Heart left ventricle (tissue), 16 donors: ENCODE measurements at regions not wholly inside any gene's neighbourhood (a gene's known extent, or its start where the extent isn't known, plus 50 kb on each side); places are given as distances from the start of the nearest gene placed in this dataset.

Experiments
- ATAC-seq, 4 donors: fragments of 200-7000 bp; cut with Tn5 transposase; one replicate each; pipeline ENCODE4 v1.9.1; 2020 to 2022; ENCODE audit warnings: moderate library complexity in 4 of 4, mild to moderate bottlenecking in 3 of 4, moderate number of reproducible peaks in 1 of 4
- DNase-seq, 5 donors: peaks; one replicate each; pipeline ENCODE4 v3.0.0-alpha.2; 2020
- H3K27ac ChIP-seq, 12 donors: fragments of 200-600 bp; sonication (generic) in 4 of 12; one replicate each; pipeline versions ENCODE4 v1.5.0 to v1.8.0; 2016 to 2022; ENCODE audit warnings: mild to moderate bottlenecking in 2 of 12
- H3K27me3 ChIP-seq, 9 donors: fragments of 200-600 bp; sonication (generic) in 2 of 9; one replicate each; pipeline versions ENCODE4 v1.5.1 to v1.8.0; 2016 to 2022; ENCODE audit warnings: mild to moderate bottlenecking in 3 of 9
- H3K36me3 ChIP-seq, 9 donors: fragments of 200-600 bp; sonication (generic) in 2 of 9; one replicate each; pipeline versions ENCODE4 v1.5.0 to v1.8.0; 2018 to 2022; ENCODE audit warnings: mild to moderate bottlenecking in 2 of 9
- H3K4me1 ChIP-seq, 12 donors: fragments of 200-600 bp; sonication (generic) in 4 of 12; one replicate each; pipeline versions ENCODE4 v1.5.0 to v1.8.0; 2016 to 2022; ENCODE audit warnings: mild to moderate bottlenecking in 3 of 12
- H3K4me3 ChIP-seq, 12 donors: fragments of 200-600 bp; sonication (generic) in 4 of 12; one replicate each; pipeline versions ENCODE4 v1.5.0 to v1.8.0; 2017 to 2022; ENCODE audit warnings: mild to moderate bottlenecking in 9 of 12, moderate library complexity in 4 of 12
- H3K9me3 ChIP-seq, 12 donors: fragments of 200-600 bp; sonication (generic) in 4 of 12; one replicate each; pipeline versions ENCODE4 v1.5.0 to v1.8.0; 2016 to 2022; ENCODE audit warnings: mild to moderate bottlenecking in 1 of 12
- CTCF ChIP-seq, 12 donors: fragments of 200-600 bp; sonication (generic) in 4 of 12; IDR thresholded peaks; one replicate each; pipeline versions ENCODE4 v1.5.0 to v1.8.0; 2018 to 2022; ENCODE audit warnings: antibody characterized with exemption in 12 of 12, mild to moderate bottlenecking in 5 of 12
- POLR2A ChIP-seq, 2 donors: fragments of 450-650 bp; IDR thresholded peaks; one replicate each; pipeline ENCODE4 v1.6.1; 2017; ENCODE audit warnings: antibody characterized with exemption in 2 of 2, mild to moderate bottlenecking in 2 of 2, moderate library complexity in 2 of 2
- WGBS, 4 donors: extraction: QIAGEN DNeasy Blood & Tissue Kit in 2 of 4; methylation state at CpG; one replicate each; pipeline versions ENCODE4 v1.1.5 to v1.1.7; 2013 to 2018; 5-methylcytosine and 5-hydroxymethylcytosine counted together
- intact Hi-C, 10 donors: fragments of 100-400 bp; cut with DNase I; formaldehyde crosslinking; loops; one replicate each; pipeline versions ENCODE4 v1.11.1 to v1.14.2; 2022
- donor health status: ischemic (EF 13 %, LVEDD 7.1; RV severe dilation, severe dysfunction).
- donor health status: healthy with polysubstance abuse.
- donor health status: DM: no; HTN: yes; CAD: no.
- donor health status: DM: no; HTN: no; CAD: no.
- donor health status: ischemic (EF 25% LVEDD 6.9; RV normal size, moderate dysfunction).
- donor health status: ischemic (EF 25% LVEDD 5.7; RV mildly dilated, moderate dysfunction).
- donor health status: healthy.
- donor health status: DM: yes; HTN: yes; CAD: no.
- donor health status: ischemic (EF 35%, LVEDD 5.7; RV mildly dilated, moderate dysfunction).
- donor health status: nonischemic (EF 11% LVEDD 7.7; RV severe dilation, severe dysfunction).
- donor health status: DM: yes; HTN: yes; CAD: no.
- donor health status: PGD.
- donor health status: ischemic (EF 29% LVEDD 5.4; RV normal size, mild dysfunction).
- donor health status: nonischemic (EF 23%, LVEDD 6.1; RV moderate dilation, normal function).

GRCh38 chr5:75848077-75848476 is 130.8 kb upstream of the POC5 start:
- intact Hi-C loops = no loop called here
- TF ChIP-seq POLR2A (IDR thresholded peaks at IDR 0.05) (no peak), CTCF (IDR thresholded peaks at IDR 0.05) (no peak)
- Histone ChIP-seq H3K4me3 (no peak overlapping the region), H3K27ac (peak overlapping the region in 4 of 12 donors; percentile 13 to 55 (median 47)), H3K27me3 (peaks cover 0 to 5% (median 0%) of the 10 kb centered on the region in 9 donors), H3K9me3 (no peaks in the 10 kb centered on the region), H3K4me1 (peaks cover 0 to 8% (median 0%) of the 10 kb centered on the region in 12 donors), H3K36me3 (no peaks in the 10 kb centered on the region)
- DNase-seq (no peak), ATAC-seq (peak in 1 of 4 donors; percentile 54)
- 38 to 73% (median 62%) methylated on average over 1 of the region's 1 CpG for WGBS, 4 donors

- DNase-seq (no peak), ATAC-seq (no peak)
- 47 to 68% (median 62%) methylated on average over 1 of the region's 1 CpG for WGBS, 4 donors
- H3K9me3 ChIP-seq = no peaks in the 10 kb centered on the region
- H3K4me3 ChIP-seq = no peak overlapping the region
- no peak for TF ChIP-seq CTCF (IDR thresholded peaks at IDR 0.05)
- TF ChIP-seq POLR2A (IDR thresholded peaks at IDR 0.05) = no peak
- H3K27me3 ChIP-seq = peaks cover 0 to 5% (median 0%) of the 10 kb centered on the region in 9 donors
- H3K27ac ChIP-seq = peak overlapping the region in 4 of 12 donors; percentile 13 to 55 (median 47)
- intact Hi-C loops = no loop called here
- peaks cover 0 to 8% (median 0%) of the 10 kb centered on the region in 12 donors for H3K4me1 ChIP-seq
- no peaks in the 10 kb centered on the region for H3K36me3 ChIP-seq
These were observed 130.4 kb upstream of the POC5 start for GRCh38 chr5:75847561-75848021.

GRCh38 chr5:75844301-75844700 is 127.1 kb upstream of the POC5 start:
- WGBS, 4 donors = 72 to 86% (median 83%) methylated on average over 2 of the region's 2 CpGs
- Histone ChIP-seq H3K27ac (peak overlapping the region in 2 of 12 donors; percentile 68 to 73), H3K27me3 (no peaks in the 10 kb centered on the region), H3K4me3 (no peak overlapping the region), H3K9me3 (peaks cover 0 to 5% (median 0%) of the 10 kb centered on the region in 12 donors), H3K4me1 (peaks cover 0 to 8% (median 0%) of the 10 kb centered on the region in 12 donors), H3K36me3 (no peaks in the 10 kb centered on the region)
- intact Hi-C loops = no loop called here
- no peak for ATAC-seq
- TF ChIP-seq CTCF (IDR thresholded peaks at IDR 0.05) (no peak), POLR2A (IDR thresholded peaks at IDR 0.05) (no peak)
- no peak for DNase-seq

GRCh38 chr5:75843319-75843718 is 126.1 kb upstream of the POC5 start:
- no peak overlapping the region for H3K4me3 ChIP-seq
- H3K36me3 ChIP-seq = no peaks in the 10 kb centered on the region
- 25 to 58% (median 47%) methylated on average over 4 of the region's 4 CpGs for WGBS, 4 donors
- ATAC-seq (peak in 2 of 4 donors; percentile 37 to 72), DNase-seq (no peak)
- no peaks in the 10 kb centered on the region for H3K27me3 ChIP-seq
- peaks cover 0 to 8% (median 0%) of the 10 kb centered on the region in 12 donors for H3K4me1 ChIP-seq
- peak overlapping the region in 4 of 12 donors; percentile 56 to 73 (median 60) for H3K27ac ChIP-seq
- TF ChIP-seq POLR2A (IDR thresholded peaks at IDR 0.05) (no peak), CTCF (IDR thresholded peaks at IDR 0.05) (no peak)
- intact Hi-C loops = no loop called here
- peaks cover 0 to 9% (median 0%) of the 10 kb centered on the region in 12 donors for H3K9me3 ChIP-seq
